ENCODE measurements at regions not wholly inside any gene's neighbourhood (a gene's known extent, or its start where the extent isn't known, plus 50 kb on each side); places are given as distances from the start of the nearest gene placed in this dataset.

- TF ChIP-seq CTCF (IDR thresholded peaks at IDR 0.05; ENCODE audit: borderline replicate concordance, control extremely low read depth, extremely low read depth, insufficient read depth, missing control alignments), result no peak
- no peak for DNase-seq (ENCODE audit: low spot score)
- in situ Hi-C loops (cut with MboI; ENCODE audit: low sequenced_read_pairs, unreplicated experiment), result no loop called here
Observed at GRCh38 chr1:37162059-37162458, 127.7 kb upstream of the GRIK3 start.

- DNase-seq (ENCODE audit: low spot score), result no peak
- no peak for TF ChIP-seq CTCF (IDR thresholded peaks at IDR 0.05; ENCODE audit: borderline replicate concordance, control extremely low read depth, extremely low read depth, insufficient read depth, missing control alignments)
Observed at GRCh38 chr1:37166005-37166404, 131.7 kb upstream of the GRIK3 start.

GRCh38 chr1:37167479-37167878 lies 133.2 kb upstream of the GRIK3 start:
- DNase-seq (ENCODE audit: low spot score), result no peak
- in situ Hi-C loops (cut with MboI; ENCODE audit: low sequenced_read_pairs, unreplicated experiment), result no loop called here
- TF ChIP-seq CTCF (IDR thresholded peaks at IDR 0.05; ENCODE audit: borderline replicate concordance, control extremely low read depth, extremely low read depth, insufficient read depth, missing control alignments), result no peak

More at GRCh38 chr1:37166005-37166404, 131.7 kb upstream of the GRIK3 start:
- in situ Hi-C loops (cut with MboI; ENCODE audit: low sequenced_read_pairs, unreplicated experiment), result no loop called here

- in situ Hi-C loops (cut with MboI; ENCODE audit: low sequenced_read_pairs, unreplicated experiment), result no loop called here
- no peak for DNase-seq (ENCODE audit: low spot score)
- no peak for TF ChIP-seq CTCF (IDR thresholded peaks at IDR 0.05; ENCODE audit: borderline replicate concordance, control extremely low read depth, extremely low read depth, insufficient read depth, missing control alignments)
Observed at GRCh38 chr1:37169241-37169640, 134.9 kb upstream of the GRIK3 start.

- in situ Hi-C loops (cut with MboI; ENCODE audit: low sequenced_read_pairs, unreplicated experiment), result no loop called here
- DNase-seq (ENCODE audit: low spot score), result no peak
Observed at GRCh38 chr1:37169743-37170275, 135.5 kb upstream of the GRIK3 start.

GRCh38 chr1:37171691-37172090 lies 137.4 kb upstream of the GRIK3 start:
- DNase-seq (ENCODE audit: low spot score), result no peak
- in situ Hi-C loops (cut with MboI; ENCODE audit: low sequenced_read_pairs, unreplicated experiment), result no loop called here
- no peak for TF ChIP-seq CTCF (IDR thresholded peaks at IDR 0.05; ENCODE audit: borderline replicate concordance, control extremely low read depth, extremely low read depth, insufficient read depth, missing control alignments)

More at GRCh38 chr1:37169743-37170275, 135.5 kb upstream of the GRIK3 start:
- no peak for TF ChIP-seq CTCF (IDR thresholded peaks at IDR 0.05; ENCODE audit: borderline replicate concordance, control extremely low read depth, extremely low read depth, insufficient read depth, missing control alignments)

All from GM13976 (cell line).